ENCODE measurements at regions not wholly inside any gene's neighbourhood (a gene's known extent, or its start where the extent isn't known, plus 50 kb on each side); places are given as distances from the start of the nearest gene placed in this dataset.

DNA sequence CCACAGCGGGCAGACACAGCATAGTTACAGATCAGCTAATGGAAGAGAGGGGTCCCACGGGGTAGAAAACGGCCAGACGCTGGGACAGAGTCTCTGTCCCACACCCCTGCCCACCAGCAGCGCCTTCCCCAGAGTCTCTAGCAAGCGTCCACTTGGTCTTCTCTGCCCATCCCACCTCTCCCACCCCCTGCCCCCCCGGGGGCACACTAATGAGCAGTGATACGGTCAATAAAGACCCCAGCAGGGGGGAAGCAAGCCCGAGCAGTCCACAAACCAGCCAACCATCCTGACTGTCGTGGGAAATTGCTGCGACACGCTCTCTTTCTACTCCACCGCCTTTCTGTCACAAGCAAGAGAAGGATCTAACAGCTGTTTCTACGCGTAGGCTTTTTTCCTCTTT is 374.7 kb downstream of the NPHP4 start:
- no peak overlapping the region for H3K27ac ChIP-seq
- WGBS, 4 donors, result 49 to 62% (median 52%) methylated on average over 10 to 15 of the region's 15 CpGs

GRCh38 chr1:5617179-5617520 is 375.1 kb downstream of the NPHP4 start:
- 53 to 69% (median 66%) methylated on average over 6 of the region's 6 CpGs for WGBS, 4 donors
- H3K9me3 ChIP-seq, result peaks cover 0 to 5% (median 0%) of the 10 kb centered on the region in 12 donors
- DNase-seq, result no peak
- H3K27ac ChIP-seq, result no peak overlapping the region
- no peaks in the 10 kb centered on the region for H3K4me1 ChIP-seq
- TF ChIP-seq CTCF (IDR thresholded peaks at IDR 0.05) (no peak), POLR2A (IDR thresholded peaks at IDR 0.05) (no peak)
- H3K36me3 ChIP-seq, result no peaks in the 10 kb centered on the region
- no peak overlapping the region for H3K4me3 ChIP-seq
- no peak for ATAC-seq
- intact Hi-C loops (cut with DNase I), result no loop called here
- H3K27me3 ChIP-seq, result peaks cover 0 to 53% (median 11%) of the 10 kb centered on the region in 9 donors

More for the DNA sequence above, 374.7 kb downstream of the NPHP4 start:
- peaks cover 0 to 5% (median 0%) of the 10 kb centered on the region in 12 donors for H3K9me3 ChIP-seq
- H3K4me3 ChIP-seq, result no peak overlapping the region
- TF ChIP-seq POLR2A (IDR thresholded peaks at IDR 0.05) (no peak), CTCF (IDR thresholded peaks at IDR 0.05) (no peak)
- intact Hi-C loops (cut with DNase I), result no loop called here
- DNase-seq, result no peak
- H3K36me3 ChIP-seq, result no peaks in the 10 kb centered on the region
- peaks cover 0 to 53% (median 11%) of the 10 kb centered on the region in 9 donors for H3K27me3 ChIP-seq
- no peak for ATAC-seq
- no peaks in the 10 kb centered on the region for H3K4me1 ChIP-seq

GRCh38 chr1:5616366-5617178 is 375.7 kb downstream of the NPHP4 start:
- Histone ChIP-seq H3K9me3 (peaks cover 0 to 5% (median 0%) of the 10 kb centered on the region in 12 donors), H3K4me1 (no peaks in the 10 kb centered on the region), H3K4me3 (no peak overlapping the region), H3K36me3 (no peaks in the 10 kb centered on the region), H3K27ac (no peak overlapping the region), H3K27me3 (peaks cover 0 to 53% (median 11%) of the 10 kb centered on the region in 9 donors)
- no peak for ATAC-seq
- no peak for DNase-seq
- no peak for TF ChIP-seq POLR2A (IDR thresholded peaks at IDR 0.05)
- TF ChIP-seq CTCF (IDR thresholded peaks at IDR 0.05), result no peak
- WGBS, 4 donors, result 69 to 74% (median 74%) methylated on average over 22 of the region's 22 CpGs
- intact Hi-C loops (cut with DNase I), result no loop called here

- TF ChIP-seq CTCF (IDR thresholded peaks at IDR 0.05), result no peak
- no peak for TF ChIP-seq POLR2A (IDR thresholded peaks at IDR 0.05)
- ATAC-seq (no peak), DNase-seq (no peak)
- Histone ChIP-seq H3K27me3 (peaks cover 0 to 53% (median 11%) of the 10 kb centered on the region in 9 donors), H3K27ac (no peak overlapping the region), H3K4me1 (no peaks in the 10 kb centered on the region), H3K9me3 (peaks cover 0 to 5% (median 0%) of the 10 kb centered on the region in 12 donors), H3K36me3 (no peaks in the 10 kb centered on the region), H3K4me3 (no peak overlapping the region)
- intact Hi-C loops (cut with DNase I), result no loop called here
- 70 to 73% (median 71%) methylated on average over 5 of the region's 5 CpGs for WGBS, 4 donors
Observed at GRCh38 chr1:5615076-5615475, 377.1 kb downstream of the NPHP4 start.

Measured in heart left ventricle (tissue), 16 donors.